Forelimb muscle (tissue), 1 donor: ENCODE measurements at regions not wholly inside any gene's neighbourhood (a gene's known extent, or its start where the extent isn't known, plus 50 kb on each side); places are given as distances from the start of the nearest gene placed in this dataset.
"Not testable (repeated sequence)": the region's sequence is repeated elsewhere in the genome, so short reads cannot be mapped to it uniquely, and the experiment has no call there.

Experiments
- DNase-seq: peaks from one replicate; pipeline ENCODE4 v3.0.0-alpha.2; 2013; ENCODE audit warnings: low read depth

DNA sequence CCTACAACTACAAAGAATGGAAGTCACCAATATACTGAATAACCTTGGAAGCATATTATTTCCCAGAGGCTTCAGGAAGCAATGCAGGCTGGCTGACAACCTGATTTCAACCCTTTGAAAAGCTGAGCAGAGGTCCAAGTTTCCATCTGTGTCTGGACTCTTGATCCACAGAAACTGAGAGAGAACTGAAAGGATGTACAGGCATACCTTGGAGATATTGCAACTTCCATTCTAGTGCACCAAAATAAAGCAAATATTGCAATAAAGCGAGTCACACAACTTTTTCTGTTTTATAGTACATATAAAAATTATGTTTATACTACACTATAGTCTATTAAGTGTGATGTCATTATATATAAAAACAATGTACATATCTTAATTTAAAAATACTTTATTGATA is 85.3 kb downstream of the TYW3 start:
- DNase-seq, result no peak

DNA sequence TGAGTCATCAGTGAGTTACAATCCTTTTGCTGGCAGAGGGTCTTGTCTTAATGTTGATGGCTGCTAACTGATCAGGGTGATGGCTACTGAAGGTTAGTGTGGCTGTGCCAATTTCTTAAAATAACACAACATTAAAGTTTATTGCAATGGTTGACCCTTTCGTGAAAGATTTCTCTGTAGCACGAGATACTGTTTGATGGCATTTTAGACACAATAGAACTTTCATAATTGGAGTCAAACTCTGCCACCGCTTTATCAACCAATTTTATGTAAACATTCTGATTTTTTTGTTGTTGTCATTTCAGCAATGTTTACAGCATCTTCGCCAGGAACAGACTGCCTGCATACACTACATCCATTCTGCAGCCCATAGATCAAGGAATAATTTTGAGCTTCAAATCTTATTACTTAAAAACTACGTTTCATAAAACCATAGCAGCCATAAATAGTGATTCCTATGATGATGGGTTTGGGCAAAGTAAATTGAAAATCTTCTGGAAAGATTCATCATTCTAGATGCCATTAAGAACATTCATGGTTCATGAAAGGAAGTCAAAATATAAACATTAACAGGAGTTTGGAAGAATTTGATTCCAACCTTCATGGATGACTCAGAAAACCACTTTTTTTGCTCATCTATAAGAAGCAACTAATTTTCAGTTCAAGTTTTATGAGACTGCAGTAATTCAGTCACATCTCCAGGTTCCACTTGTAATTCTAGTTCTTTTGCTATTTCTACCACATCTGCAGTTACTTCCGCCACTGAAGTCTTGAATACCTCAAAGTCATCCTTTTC is 85.9 kb downstream of the TYW3 start:
- no peak for DNase-seq

DNA sequence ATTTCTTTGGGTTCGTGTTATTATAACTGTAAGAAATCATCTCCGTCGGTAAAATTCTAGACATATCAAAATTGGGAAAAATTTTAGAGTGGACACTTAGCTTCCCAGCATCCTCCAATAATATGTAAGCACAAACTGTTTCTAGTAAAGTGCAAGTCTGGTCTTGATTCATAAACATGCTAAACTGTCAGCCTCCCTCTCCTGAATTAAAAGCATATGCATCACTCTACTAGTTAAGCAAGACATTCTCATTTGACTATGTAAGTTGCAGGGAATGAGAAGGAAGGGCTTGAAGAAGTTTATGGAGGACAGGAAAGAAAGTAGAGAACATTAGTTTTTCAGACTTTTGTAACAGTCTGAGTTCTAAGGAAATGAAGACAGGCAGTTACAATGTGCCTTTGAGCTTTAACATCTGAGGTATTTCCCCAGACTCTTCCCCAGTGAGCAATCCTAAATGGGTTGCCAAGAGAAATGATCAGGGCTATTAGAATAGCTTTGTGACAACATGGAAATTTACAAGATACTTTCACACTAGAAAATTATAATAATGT is 90.0 kb downstream of the TYW3 start:
- no peak for DNase-seq

DNA sequence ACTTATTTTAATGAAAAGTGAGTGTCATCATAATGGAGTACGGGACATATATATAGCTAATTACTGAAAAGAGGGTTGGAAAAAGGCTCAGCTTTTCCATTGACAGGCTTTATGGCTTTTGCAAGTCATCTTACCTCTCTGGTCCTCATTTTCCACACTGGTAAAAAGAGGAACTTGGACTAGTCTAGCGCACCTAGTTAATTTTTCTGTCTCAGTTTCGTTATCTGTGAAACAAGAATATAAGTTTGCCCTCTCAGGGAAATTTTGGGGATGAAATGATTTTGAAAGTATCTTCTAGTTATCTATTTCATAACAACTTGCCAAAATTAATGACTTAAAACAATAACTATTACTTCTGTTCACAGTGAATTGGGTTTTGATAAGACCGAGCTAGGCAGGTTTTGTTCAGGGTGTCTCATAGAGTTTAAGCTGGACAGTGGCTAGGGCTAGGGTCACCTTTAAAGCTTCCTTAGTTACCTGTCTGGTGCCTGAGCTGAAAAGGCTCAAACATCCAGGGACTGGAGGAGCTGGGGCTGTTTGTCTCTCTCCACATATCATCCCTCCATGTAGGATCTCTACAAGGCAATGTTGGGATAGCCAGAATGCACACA is 91.7 kb downstream of the TYW3 start:
- DNase-seq, result no peak

DNA sequence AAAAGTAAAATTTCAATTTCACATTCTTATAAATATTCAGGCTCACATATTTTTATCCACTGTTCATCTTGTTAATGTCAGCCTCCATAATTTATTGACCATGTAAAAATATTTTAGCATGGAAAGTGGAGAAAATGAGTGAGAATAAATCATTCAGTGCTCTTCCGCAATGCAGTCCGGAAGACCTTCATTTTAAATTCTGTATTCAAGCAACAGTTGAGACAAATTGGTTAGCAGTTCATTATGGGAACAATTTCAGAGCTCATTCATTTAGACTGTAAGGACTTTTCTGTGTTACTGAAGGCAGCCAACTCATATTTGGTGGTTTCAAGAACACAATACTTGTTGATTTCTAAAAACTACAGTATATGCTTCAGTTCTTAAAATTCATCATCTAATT is 97.8 kb downstream of the TYW3 start:
- no peak for DNase-seq

DNA sequence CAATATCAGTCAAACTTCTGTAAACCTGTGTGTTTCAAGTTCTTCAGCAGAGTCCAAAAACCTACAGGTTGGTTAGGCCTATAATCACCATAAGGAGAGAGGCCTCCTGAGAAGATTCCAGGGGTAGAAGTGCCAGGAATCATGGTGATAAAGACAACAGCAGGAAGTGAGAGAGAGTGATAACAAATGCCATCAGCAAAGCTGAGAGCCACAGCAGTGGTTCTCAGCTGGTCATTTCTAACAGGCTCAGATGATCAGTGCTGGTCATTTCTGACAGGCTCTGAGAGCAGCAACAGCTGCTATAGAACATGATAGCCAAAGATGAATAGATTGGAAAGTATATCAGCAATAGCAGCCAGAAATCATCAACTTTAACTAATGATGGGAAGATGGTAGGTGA is 101.3 kb downstream of the TYW3 start:
- DNase-seq, result no peak

DNA sequence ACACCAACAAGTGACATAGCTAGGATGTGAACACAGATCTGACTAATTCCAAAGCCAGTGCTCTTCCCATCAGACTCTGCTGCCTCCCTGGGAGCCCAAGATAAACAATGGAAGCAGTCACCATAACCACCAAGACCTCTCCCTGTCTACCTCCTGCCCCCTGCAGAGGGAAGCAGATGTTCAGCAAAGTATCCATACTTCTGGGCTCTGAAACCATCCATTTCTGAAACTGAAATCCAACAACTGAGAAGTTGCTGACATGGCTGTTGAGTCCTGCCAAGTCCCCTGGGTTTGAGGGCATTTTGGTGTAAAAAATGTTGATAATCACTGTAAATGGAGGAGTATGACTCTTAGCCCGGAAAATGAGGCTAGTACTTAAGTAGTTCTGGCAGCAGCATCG is 102.1 kb downstream of the TYW3 start:
- DNase-seq, result no peak

DNA sequence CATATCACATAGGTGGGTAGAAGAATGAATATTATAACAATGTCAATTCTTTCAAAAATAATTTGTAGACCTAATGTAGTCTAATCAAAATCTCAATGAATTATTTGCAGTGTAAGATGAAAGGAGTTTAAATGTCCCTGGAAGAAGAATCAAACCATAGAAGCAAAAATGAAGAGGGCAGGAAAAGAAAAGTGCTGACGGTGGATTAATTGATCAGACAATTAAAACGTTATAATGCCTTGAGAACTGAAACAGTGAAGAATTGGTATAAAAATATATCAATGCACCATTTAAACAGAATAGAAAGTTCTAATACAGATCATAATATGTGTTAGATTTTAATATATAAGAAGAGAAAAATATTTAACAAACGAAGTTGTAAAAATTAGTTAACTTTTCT is 109.8 kb downstream of the TYW3 start:
- no peak for DNase-seq

DNA sequence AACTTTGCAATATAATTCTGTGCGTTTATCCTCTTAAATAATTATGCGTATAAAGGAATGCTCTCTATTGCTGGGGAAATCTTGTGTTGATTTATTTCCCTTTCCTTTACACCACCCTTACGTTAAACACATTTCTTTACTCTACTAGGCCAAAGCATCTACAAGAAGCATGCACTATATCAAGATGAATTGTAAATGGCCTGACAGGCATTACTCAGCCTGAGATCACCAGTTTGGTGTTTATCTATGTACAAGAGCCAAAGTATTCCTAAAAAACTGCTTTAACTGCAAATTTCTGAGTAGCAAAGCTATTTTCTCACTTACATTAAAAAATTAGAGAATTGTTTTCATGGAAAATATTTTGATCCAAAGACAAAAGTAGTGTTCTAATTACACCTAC is 114.8 kb downstream of the TYW3 start:
- no peak for DNase-seq

DNA sequence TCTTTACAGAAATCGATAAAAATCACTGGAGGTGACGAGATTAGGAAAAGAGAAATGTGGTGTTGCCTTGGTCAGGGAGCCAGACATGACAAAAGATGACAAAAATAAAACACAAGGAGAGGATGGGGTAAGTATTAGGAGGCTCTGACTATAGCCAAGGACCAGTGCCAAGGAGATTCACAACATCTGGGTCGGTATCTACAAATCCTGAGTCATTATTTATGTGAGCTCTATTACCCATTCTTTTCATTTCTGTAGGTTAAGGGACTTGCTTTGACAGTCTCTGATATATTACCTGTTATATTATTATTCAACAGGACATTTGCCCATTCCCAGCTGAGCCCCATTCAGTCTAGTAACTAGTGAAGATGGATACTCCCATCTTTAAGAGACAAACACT is 120.8 kb downstream of the TYW3 start:
- DNase-seq, result no peak

DNA sequence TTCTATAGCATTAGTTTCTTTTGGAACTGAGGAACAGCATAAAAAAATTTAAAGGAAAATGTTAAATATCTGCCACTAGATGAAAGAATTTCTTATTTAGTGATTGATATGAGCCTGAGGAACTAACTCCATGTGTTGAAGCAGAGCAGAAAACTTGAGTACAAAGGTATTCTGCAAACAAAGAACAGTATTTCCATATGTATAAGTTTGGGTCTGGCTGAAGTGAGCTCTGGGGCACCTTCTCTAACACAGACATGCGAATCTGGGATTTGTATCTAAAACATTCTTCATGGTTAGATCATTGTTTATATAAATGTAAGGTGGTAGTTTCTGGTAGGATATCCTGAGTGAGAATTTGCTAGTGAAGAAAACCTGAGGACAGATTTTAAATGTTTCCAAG is 123.2 kb downstream of the TYW3 start:
- no peak for DNase-seq

DNA sequence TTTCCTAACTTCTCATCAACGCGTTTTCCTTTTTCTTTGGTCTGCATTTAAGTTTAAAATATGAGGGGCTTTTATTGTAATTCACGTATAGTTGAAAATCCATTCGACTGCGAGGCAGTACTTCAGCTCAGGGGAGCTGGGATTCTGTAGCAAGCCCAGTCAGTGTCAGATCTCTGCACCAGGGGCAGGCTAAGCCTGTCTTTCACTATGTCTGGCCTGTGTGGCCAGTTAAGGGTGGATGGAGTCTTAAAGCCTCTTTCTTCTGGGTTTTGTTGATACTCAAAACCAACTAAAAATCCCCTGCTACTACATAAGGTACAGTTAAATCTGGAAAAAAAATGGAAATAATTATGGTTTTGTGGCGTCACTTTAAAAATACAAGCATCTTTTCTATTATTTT is 124.7 kb downstream of the TYW3 start:
- DNase-seq, result no peak

DNA sequence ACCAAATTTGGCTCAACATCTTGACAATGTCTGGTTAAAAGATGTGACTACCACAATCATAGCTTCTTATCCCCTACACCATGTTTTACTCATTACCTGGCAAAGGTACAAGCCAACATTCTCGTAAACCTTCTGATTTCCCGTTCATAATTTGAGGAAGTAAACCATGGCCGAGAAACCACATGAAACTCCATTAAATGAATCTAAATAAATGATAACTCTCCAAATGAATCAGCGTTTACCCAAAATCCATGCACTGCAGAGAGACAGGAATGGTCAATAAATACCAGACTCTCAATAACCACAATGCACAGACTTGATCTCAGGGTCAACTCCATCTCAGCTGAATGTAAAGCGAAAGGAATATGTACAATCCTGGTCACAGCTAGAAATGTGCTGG is 125.2 kb downstream of the TYW3 start:
- no peak for DNase-seq

DNA sequence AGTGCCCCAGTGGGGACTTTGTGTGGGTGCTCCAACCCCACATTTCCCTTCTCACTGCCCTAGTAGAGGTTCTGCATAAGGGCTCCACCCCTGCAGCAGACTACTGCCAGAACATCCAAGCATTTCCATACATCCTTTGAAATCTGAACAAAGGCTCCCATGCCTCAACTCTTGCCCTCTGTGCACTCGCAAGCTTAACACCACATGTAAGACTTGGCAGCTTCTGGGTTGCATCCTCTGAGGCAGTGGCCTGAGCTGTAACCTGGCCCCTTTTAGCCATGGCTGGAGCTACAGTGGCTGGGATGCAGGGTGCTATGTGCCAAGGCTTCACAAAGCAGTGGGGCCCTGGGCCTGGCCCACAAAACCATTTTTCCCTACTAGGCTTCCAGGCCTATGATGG is 128.9 kb downstream of the TYW3 start:
- DNase-seq, result no peak

DNA sequence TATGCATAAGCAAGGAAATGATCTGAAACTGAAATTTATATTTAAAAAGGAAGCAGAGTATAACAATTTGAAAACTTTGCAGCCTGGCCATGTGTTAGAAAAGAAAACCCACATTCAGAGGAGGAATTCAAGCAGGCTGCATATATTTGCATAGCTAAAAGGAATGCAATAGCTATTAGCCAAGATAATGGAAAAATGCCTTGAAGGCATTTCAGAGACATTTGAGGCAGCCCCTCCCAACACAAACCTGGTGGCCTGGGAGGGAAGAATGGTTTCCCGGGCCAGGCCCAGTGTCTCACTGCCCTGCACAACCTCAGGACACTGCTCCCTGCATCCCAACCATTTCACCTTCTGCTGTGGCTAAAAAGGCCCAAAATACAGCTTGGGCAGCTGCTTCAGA is 136.8 kb downstream of the TYW3 start:
- no peak for DNase-seq

DNA sequence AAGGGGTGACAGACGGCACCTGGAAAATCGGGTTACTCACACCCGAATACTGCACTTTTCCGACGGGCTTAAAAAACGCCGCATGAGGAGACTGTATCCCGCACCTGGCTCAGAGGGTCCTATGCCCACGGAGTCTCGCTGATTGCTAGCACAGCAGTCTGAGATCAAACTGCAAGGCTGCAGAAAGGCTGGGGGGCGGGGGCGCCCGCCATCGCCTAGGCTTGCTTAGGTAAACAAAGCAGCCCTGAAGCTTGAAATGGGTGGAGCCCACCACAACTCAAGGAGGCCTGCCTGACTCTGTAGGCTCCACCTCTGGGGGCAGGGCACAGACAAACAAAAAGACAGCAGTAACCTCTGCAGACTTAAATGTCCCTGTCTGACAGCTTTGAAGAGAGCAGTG is 144.4 kb downstream of the TYW3 start:
- DNase-seq, result not testable (repeated sequence)

DNA sequence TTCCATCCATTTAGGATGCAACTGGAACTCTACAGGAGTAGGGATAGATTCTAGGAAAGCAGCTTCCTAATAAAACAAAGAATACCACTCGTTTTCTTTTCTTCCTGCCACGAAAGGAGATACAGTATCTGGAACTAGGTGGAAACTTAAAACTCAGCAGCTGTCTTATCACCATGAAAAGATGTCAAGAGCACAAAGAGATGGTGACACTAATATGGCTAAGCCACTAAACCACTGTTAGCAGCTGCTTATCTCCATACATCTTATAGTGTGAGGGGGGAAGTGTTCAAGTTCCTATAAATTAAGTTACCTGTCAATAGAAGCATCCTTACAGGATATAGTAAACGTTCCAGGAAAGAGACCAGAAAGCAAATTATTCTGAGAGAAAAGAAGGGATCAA is 162.5 kb downstream of the TYW3 start:
- no peak for DNase-seq

DNA sequence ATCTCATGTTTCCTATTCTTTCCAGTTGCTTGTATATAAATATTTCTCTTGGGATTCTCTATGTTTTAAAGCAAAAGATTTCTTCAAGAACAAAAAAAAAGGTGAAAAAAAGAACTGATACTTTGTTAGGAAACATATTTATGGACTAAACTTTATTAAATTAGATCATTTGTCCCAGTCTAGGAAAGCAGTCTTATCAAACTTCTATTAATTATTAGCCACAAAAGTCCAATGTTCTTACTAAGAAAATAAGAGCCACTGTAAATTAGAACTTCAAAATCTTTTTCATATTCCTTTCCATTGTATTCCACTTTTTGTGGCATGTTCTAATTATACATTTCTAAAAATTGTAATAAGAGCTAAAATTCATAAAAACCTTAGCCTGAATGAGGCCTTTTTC is 175.2 kb downstream of the TYW3 start:
- DNase-seq, result no peak

DNA sequence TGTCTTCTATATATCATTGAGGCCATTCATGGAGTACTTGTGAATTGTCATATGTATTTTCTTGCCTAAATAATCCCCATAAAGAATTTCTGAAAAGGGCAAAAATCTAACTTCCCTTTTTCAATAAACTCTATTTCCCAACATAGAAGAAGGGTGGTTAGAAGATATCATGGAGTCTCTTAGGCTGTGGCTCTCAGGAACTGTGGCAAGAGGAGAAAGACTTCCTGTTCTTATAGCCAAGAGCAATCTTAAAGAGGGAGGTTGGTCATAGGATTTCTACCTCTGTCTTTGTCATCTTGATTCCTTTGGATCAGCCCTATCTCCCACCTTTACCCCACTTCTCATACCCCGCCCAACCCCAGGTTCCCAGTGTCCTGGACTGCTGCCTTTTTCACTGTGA is 175.8 kb downstream of the TYW3 start:
- no peak for DNase-seq

DNA sequence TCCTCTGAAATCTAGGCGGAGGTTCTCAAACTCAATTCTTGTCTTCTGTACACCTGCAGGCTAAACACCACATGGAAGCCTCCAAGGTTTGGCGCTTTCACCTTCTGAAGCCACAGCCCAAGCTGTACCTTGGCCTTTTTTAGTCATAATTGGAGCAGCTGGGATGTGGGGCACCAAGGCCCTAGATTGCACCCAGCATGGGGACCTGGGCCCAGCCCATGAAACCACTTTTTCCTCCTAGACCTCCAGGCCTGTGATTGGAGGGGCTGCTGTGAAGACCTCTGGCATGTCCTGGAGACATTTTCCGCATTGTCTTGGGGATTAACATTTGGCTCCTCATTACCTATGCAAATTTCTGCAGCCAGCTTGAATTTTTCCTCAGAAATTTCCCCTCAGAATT is 181.0 kb downstream of the TYW3 start:
- DNase-seq, result no peak

DNA sequence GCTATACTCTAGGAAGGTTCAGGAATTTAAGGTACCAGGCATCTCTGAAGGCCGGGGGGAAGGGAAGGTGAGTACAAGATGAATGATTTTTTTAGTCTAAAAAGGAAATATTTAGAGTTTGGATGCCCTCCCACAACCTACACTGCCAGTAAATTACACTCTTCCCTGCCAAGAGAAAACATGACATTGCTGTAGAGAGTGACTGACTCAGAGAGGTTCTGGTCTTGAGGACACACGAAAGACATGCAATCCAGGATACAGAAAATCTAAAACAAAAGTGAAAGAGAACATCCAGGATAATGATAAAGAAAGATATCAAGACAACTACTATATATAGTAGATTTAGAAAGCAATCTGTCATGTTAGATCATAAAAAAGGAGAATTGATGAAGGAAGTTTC is 200.5 kb downstream of the TYW3 start:
- no peak for DNase-seq

DNA sequence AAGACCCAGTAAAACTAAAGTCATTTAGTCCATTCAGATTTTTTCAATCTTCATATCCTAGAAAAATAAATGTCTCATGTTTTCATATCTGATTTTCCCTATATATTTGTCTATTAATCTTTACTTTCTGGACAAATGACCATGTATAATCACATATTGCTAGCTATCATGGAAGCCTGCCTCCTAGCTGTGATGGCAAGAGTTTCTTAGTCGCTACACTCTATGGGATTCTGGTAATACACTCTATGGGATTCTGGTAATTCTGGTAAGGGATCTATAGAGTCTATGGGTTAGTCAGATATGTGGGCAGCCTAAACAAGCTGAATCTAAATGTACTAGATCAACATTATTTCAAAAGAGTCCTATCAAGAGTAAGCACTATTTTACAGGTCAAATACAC is 198.7 kb upstream of the LHX8 start:
- no peak for DNase-seq

DNA sequence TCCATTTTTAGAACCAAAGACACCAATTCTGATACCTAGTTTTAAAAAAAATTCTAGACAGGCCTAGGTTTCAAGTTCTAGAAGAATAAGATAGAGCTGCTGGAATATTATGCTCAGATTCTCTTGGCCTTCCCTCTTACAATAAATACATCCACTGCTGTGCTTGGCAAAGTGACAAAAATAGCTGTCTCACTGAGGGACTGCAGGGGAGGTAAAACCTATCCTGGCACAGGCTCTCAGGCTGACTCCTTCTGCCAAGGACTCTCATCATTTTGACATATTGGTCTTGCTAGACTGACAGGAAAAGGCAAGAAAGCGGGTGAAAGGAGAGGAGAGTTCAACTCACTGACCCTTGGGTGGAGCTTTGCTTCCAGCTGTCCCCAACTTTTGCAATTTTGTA is 197.0 kb upstream of the LHX8 start:
- no peak for DNase-seq

DNA sequence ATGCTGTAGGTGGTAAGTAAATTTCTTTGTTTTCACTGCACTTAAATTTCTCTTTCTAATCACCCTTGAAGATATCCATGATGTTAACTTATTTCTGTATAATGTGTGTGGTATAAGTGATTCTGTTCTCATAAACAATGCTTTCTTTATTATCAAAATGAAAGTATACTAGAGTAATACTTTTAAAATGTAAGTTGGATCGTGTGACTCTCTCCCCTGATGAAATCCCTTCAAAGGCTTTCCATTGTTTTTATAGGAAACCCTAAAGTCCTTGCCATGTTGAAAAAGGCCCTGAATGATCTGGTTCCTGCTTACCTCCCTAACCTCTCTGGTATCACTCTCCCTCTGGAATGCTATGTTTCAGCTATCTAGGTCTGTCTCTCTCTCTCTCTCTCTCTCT is 191.1 kb upstream of the LHX8 start:
- no peak for DNase-seq
